COLO829 (cell line): ENCODE measurements at regions not wholly inside any gene's neighbourhood (a gene's known extent, or its start where the extent isn't known, plus 50 kb on each side); places are given as distances from the start of the nearest gene placed in this dataset.

Source experiments
- DNase-seq: peaks from one replicate; pipeline ENCODE4 v3.0.0; 2012; ENCODE audit warnings: low spot score

DNA sequence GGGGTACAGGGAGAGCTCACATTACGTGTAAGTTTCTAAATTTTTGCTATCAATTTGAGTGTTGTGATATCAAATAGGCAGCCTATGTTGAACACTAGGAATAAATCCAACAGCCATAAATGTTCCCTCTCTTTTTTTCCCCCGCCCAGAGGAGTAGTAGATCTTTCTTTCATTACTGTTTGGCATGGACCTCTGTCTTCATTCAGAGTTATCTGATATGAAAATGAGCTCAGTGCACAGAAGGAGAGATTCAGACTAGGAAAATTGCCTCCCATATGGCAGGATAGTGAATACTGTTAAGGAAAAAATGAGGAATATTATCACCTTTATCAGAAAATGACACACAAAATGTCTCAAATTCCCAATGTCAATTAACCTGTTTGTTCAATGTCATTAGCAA is 110.0 kb upstream of the EYS start:
- no peak for DNase-seq

DNA sequence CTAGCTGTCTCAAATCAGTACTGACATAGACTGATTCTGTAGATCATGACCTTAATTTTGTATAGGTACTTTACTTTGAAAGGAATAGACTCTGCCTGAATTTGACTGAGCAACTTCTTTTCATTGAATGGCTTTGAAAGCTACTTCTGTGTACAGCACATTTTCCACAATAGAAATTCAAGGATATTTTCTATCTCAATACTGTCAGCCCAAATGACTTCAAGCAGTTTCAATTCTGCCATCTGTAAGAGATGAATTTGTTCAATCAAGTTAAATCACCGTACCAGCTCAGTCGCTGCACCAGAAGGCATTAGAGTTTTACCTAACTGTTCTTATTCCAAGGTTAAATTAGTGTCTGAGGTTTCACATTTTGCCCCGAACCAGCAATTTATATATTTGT is 107.0 kb upstream of the EYS start:
- no peak for DNase-seq

DNA sequence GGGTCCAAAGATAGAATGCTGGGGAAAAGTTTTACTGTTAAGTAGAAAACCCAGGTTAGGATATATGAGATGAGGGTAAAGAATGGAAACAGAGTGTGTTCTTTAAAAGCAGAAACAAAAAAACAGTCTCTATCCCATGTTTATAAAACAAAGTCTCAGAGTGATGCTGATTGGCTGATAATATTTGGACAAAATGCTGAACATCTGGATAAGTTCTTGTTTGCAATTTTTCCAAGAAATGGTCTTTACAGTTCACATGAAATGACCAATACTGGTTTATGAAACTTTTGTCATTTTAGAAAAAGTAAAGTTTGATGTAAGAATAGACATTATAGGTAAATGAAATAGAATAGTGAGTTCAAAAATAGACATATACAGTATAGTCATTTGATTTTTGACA is 96.2 kb upstream of the EYS start:
- no peak for DNase-seq

GRCh38 chr6:65799389-65799788 is 92.4 kb upstream of the EYS start:
- no peak for DNase-seq

GRCh38 chr6:65798280-65799014 is 91.4 kb upstream of the EYS start:
- DNase-seq: no peak

- no peak for DNase-seq
Observed at GRCh38 chr6:65790666-65791065, 83.6 kb upstream of the EYS start.

DNA sequence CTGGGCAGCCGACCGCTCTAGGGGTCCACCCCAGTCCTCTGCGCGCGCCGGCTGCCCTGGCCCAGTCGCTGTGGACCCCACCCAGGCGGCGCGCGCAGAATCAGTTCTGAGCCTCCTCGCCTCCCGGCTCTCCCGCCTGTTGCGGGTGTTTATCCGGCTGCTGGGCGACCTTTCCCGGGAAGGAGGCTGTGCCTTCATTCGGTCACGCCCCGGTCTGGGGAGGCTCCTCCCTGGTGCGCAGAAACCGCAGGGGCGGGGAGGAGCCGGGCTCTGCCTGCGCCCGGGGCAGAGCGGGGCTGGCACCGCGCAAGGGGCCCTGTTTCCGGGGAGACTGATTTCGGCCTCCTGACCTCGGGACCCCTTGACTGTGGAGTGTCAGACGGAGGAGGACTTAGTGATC is 80.8 kb upstream of the EYS start:
- DNase-seq: no peak

DNA sequence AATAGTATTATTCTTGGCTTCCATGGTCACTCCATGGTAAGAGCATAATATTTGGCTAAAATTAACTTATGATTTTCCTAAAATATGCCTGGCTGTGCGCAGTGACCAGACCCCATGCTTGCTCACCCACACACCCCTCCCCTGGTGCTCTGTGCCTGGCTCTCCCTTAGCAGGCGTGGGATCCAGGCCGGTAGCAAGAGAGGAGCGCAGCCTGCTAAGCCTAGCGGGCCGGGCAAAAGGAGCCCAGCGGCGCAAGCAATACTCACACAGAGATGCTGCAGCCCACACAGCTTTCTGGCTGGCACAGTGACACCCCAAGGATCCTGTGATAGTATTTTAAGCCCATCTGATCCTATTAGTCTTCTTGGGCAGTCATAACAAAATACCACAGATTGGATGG is 79.8 kb upstream of the EYS start:
- DNase-seq: no peak

GRCh38 chr6:65780691-65781090 is 73.7 kb upstream of the EYS start:
- DNase-seq: no peak

DNA sequence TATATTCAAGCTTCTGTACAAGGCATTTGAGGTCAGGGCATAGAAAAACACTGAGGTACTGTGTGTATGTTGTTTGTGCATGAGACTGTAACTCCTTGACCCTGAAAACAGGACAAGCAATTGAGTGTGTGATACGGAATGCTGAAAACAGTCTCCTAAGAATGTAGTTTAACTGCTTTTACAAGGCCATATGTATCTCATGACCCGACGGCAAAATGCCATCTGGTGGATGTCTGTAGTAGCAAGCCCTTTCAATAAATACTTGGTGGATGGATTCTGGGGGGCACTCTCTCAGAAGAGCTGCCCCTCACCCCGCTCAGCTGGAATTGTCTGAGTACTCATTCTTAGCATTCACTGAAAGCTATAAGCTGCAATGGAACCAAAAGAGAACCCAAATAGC is 69.3 kb upstream of the EYS start:
- DNase-seq: peak; percentile 4

- no peak for DNase-seq
Observed at GRCh38 chr6:65771946-65772345, 64.9 kb upstream of the EYS start.

DNA sequence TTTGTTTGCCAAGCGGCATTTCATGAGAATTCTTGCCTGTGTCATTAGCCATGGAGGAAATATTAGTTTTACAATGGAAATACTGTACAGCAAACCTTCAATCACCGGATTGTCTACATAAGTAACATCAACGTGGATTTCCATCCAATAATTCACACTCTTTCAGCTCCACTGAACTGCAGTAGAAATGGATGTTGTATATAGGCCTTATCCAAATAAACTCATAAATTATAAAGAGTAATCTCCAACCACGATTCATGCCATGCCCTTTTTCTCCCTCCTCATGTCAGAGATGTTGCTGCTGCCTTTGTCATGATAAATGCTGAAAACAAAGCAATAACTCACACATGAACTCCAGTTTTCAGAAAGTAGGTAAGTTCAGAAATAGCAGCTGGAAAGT is 54.9 kb upstream of the EYS start:
- DNase-seq: no peak

- peak; percentile 68 for DNase-seq
Observed at GRCh38 chr6:65760285-65760684, 53.3 kb upstream of the EYS start.
